WI38 (cell line): ENCODE measurements at regions not wholly inside any gene's neighbourhood (a gene's known extent, or its start where the extent isn't known, plus 50 kb on each side); places are given as distances from the start of the nearest gene placed in this dataset.

ENCODE experiments used
- H3K4me3 ChIP-seq: 2 replicates; pipeline ENCODE4 v1.5.1; 2011; ENCODE audit warnings: low read depth, mild to moderate bottlenecking, control low read depth, low read length
- CTCF ChIP-seq: IDR thresholded peaks from 2 replicates; pipeline ENCODE4 v1.5.1; 2012; ENCODE audit warnings: low read depth, mild to moderate bottlenecking, control low read depth, low read length

- H3K4me3 ChIP-seq: no peak overlapping the region
- TF ChIP-seq CTCF: no peak
Observed at GRCh38 chr3:135694142-135694541, 271.4 kb upstream of the PPP2R3A start.

GRCh38 chr3:135699741-135700140 lies 265.8 kb upstream of the PPP2R3A start:
- no peak for TF ChIP-seq CTCF
- H3K4me3 ChIP-seq: no peak overlapping the region

- no peak overlapping the region for H3K4me3 ChIP-seq
- no peak for TF ChIP-seq CTCF
Observed at GRCh38 chr3:135706758-135707375, 258.7 kb upstream of the PPP2R3A start.

- no peak for TF ChIP-seq CTCF
- no peak overlapping the region for H3K4me3 ChIP-seq
Observed at GRCh38 chr3:135719449-135719848, 246.1 kb upstream of the PPP2R3A start.

GRCh38 chr3:135728007-135728721 lies 237.4 kb upstream of the PPP2R3A start:
- no peak overlapping the region for H3K4me3 ChIP-seq
- TF ChIP-seq CTCF: no peak

- TF ChIP-seq CTCF: no peak
- no peak overlapping the region for H3K4me3 ChIP-seq
Observed at GRCh38 chr3:135731546-135731945, 234.0 kb upstream of the PPP2R3A start.

GRCh38 chr3:135736740-135737139 lies 228.8 kb upstream of the PPP2R3A start:
- no peak overlapping the region for H3K4me3 ChIP-seq
- TF ChIP-seq CTCF: no peak
